Neural crest cell (in vitro differentiated cells): ENCODE measurements at regions not wholly inside any gene's neighbourhood (a gene's known extent, or its start where the extent isn't known, plus 50 kb on each side); places are given as distances from the start of the nearest gene placed in this dataset.

Experiments
- DNase-seq: peaks from one replicate; pipeline ENCODE4 v3.0.0; 2021; ENCODE audit warnings: low read depth, mixed read lengths, low spot score
- H3K27ac Mint-ChIP-seq: one replicate; pipeline ENCODE4 v1.8.0; 2021; ENCODE audit warnings: mild to moderate bottlenecking, mixed read lengths; ENCODE audit not compliant: unreplicated experiment
- H3K27me3 Mint-ChIP-seq: 2 replicates; pipeline ENCODE4 v1.8.0; 2021; ENCODE audit warnings: low read depth, mild to moderate bottlenecking, mixed read lengths
- H3K36me3 Mint-ChIP-seq: 2 replicates; pipeline ENCODE4 v1.8.0; 2021; ENCODE audit warnings: low read depth, mild to moderate bottlenecking, mixed read lengths
- H3K4me1 Mint-ChIP-seq: 2 replicates; pipeline ENCODE4 v1.8.0; 2021; ENCODE audit warnings: mixed read lengths
- H3K4me3 Mint-ChIP-seq: one replicate; pipeline ENCODE4 v1.8.0; 2021; ENCODE audit warnings: mild to moderate bottlenecking, mixed read lengths
- H3K9me3 Mint-ChIP-seq: 2 replicates; pipeline ENCODE4 v1.8.0; 2021; ENCODE audit warnings: mixed read lengths
- TF ChIP-seq, protein P1 (sequence below): fragments of 200-600 bp; sonication (generic); conservative IDR thresholded peaks from 2 replicates; pipeline ENCODE4 v1.5.0; 2021; ENCODE audit warnings: antibody characterized with exemption, mild to moderate bottlenecking

DNA sequence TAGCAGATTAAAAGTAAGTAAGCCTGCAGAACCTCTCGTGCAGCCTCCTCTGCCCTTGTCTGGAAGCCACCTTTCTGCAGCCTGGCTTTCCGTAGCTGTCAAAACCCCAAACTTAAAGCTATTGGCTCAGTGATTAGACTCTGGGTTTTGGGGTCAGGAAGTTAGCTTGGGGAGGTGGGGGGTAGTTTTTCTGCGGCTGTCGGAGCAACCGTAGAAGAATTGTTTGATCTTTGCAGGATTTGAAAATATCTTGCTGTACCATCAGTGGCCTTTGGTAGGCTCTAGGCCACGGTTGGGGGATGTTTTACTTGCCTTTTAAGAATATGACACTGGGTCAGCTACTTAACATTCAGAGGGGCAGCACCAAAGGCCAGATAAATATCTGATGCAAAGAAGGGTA lies 88.4 kb upstream of the RASGRP1 start:
- Mint-ChIP-seq H3K9me3 (peaks cover 2% of the 10 kb centered on the region), H3K4me3 (no peak overlapping the region), H3K4me1 (peaks cover 12% of the 10 kb centered on the region), H3K36me3 (no peaks in the 10 kb centered on the region), H3K27ac (no peak overlapping the region), H3K27me3 (no peaks in the 10 kb centered on the region)
- TF ChIP-seq, protein P1, sequence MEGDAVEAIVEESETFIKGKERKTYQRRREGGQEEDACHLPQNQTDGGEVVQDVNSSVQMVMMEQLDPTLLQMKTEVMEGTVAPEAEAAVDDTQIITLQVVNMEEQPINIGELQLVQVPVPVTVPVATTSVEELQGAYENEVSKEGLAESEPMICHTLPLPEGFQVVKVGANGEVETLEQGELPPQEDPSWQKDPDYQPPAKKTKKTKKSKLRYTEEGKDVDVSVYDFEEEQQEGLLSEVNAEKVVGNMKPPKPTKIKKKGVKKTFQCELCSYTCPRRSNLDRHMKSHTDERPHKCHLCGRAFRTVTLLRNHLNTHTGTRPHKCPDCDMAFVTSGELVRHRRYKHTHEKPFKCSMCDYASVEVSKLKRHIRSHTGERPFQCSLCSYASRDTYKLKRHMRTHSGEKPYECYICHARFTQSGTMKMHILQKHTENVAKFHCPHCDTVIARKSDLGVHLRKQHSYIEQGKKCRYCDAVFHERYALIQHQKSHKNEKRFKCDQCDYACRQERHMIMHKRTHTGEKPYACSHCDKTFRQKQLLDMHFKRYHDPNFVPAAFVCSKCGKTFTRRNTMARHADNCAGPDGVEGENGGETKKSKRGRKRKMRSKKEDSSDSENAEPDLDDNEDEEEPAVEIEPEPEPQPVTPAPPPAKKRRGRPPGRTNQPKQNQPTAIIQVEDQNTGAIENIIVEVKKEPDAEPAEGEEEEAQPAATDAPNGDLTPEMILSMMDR, result no peak
- DNase-seq, result no peak

DNA sequence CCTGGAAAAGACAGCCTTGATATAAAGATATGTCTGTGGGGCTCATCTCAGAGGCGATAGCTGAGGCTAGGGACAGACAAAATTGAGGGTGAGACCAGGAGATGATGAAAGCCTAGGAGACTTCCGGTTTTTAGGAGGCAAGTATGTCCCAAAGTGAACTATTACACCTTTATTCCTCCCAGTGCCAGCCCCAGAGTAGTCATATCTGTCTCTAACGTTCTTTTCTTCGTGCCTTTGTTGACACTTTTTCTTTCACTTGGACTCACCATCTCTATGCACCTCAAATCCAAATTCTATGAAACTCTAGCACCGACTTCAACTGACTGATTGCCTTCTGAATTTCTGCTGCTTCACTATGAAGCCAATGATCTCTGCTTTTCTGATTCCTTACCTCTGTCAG lies 93.8 kb upstream of the RASGRP1 start:
- no peaks in the 10 kb centered on the region for H3K36me3 Mint-ChIP-seq
- H3K9me3 Mint-ChIP-seq, result no peaks in the 10 kb centered on the region
- TF ChIP-seq, protein P1, result no peak
- no peak overlapping the region for H3K4me3 Mint-ChIP-seq
- H3K27me3 Mint-ChIP-seq, result no peaks in the 10 kb centered on the region
- no peak overlapping the region for H3K27ac Mint-ChIP-seq
- no peak for DNase-seq
- peaks cover 3% of the 10 kb centered on the region for H3K4me1 Mint-ChIP-seq

DNA sequence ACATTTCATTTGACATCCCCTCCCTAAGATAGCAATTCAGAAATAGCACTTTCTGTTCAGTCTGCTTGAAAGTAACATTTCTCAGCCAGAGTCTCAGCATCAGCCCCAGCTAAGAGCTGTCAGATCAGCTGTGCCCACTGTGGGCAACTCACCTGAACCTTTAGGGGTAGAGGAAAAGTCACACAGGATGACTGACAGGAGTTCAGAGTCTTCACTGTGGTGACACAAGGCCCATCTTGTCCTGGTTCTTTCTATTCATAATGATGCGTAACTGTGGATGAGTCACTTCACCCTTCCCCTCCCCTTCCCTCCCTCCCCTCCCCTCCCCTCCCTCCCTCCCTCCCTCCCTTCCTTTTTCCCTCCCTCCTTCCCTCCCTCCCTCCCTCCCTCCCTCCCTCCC lies 96.1 kb upstream of the RASGRP1 start:
- DNase-seq, result no peak
- H3K4me1 Mint-ChIP-seq, result no peaks in the 10 kb centered on the region
- H3K27ac Mint-ChIP-seq, result no peak overlapping the region
- TF ChIP-seq, protein P1, result no peak
- H3K4me3 Mint-ChIP-seq, result no peak overlapping the region
- H3K27me3 Mint-ChIP-seq, result peaks cover 11% of the 10 kb centered on the region
- H3K36me3 Mint-ChIP-seq, result no peaks in the 10 kb centered on the region
- no peaks in the 10 kb centered on the region for H3K9me3 Mint-ChIP-seq

DNA sequence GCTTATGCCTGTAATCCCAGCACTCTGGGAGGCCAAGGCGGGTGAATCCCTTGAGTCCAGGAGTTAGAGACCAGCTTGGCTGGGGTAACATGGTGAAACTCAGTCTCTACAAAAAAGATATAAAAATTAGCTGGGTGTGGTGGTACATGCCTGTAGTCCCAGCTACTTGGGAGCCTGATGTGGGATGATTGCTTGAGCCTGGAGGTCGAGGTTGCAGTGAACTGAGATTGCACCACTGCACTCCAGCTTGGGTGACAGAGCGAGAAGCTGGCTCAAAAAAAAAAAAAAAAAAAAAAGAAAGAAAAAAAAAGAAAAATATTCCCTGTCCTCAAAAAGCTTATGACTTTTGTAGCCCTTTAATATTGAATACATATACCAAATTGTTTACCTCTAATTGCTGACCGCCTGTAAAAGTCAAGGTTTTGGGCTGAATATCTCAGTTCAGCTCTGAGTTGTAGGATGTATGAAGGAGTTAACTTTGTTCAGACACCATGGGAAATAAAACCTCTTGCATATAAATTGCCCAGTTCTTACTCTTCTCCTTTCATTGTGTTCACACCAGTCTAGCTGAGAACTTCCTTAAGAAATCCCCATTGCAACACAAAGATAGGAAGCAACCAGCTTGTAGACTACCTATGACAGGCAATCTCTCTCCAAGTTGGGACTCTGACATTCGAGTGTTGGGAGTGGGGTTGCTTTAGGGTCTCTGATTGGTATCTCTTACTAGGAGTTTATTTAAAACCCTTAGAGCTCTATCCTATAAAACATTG lies 97.6 kb upstream of the RASGRP1 start:
- Mint-ChIP-seq H3K36me3 (no peaks in the 10 kb centered on the region), H3K4me1 (no peaks in the 10 kb centered on the region), H3K27me3 (peaks cover 19% of the 10 kb centered on the region), H3K4me3 (no peak overlapping the region), H3K27ac (no peak overlapping the region), H3K9me3 (no peaks in the 10 kb centered on the region)
- TF ChIP-seq, protein P1, result no peak
- DNase-seq, result no peak

DNA sequence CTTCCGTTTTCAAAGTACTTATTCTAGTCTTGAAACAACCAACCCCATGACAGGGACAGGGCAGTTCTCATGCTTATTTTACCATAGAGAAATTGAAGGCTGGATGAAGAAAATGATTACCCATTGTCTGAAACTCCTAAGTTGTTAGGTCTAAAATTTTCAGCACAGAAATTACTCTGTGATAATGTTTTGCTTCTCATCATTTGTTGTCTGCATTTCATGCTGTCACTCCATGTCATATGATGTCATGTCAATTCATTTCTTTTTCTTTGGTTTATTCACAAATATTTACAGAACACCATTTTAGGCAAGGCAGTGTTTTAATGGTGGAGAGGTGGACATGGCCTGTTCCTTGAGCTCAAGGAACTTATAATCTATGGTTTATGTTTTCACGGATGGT lies 98.2 kb upstream of the RASGRP1 start:
- Mint-ChIP-seq H3K9me3 (no peaks in the 10 kb centered on the region), H3K4me3 (no peak overlapping the region), H3K27ac (no peak overlapping the region), H3K4me1 (no peaks in the 10 kb centered on the region), H3K36me3 (no peaks in the 10 kb centered on the region), H3K27me3 (peaks cover 19% of the 10 kb centered on the region)
- TF ChIP-seq, protein P1, result no peak
- DNase-seq, result no peak
